ENCODE measurements at regions not wholly inside any gene's neighbourhood (a gene's known extent, or its start where the extent isn't known, plus 50 kb on each side); places are given as distances from the start of the nearest gene placed in this dataset.
"Not testable (repeated sequence)": the region's sequence is repeated elsewhere in the genome, so short reads cannot be mapped to it uniquely, and the experiment has no call there.

- peak; percentile 18 for DNase-seq
Observed at GRCh38 chr18:8882632-8883408, 177.5 kb downstream of the MTCL1 start.

- DNase-seq: no peak
Observed at GRCh38 chr18:8883409-8883668, 178.0 kb downstream of the MTCL1 start.

- DNase-seq: not testable (repeated sequence)
Observed at GRCh38 chr18:8887877-8888276, 182.5 kb downstream of the MTCL1 start.

- DNase-seq: no peak
Observed at GRCh38 chr18:8889489-8889888, 184.1 kb downstream of the MTCL1 start.

- DNase-seq: not testable (repeated sequence)
Observed at GRCh38 chr18:8890503-8890902, 185.1 kb downstream of the MTCL1 start.

- peak; percentile 38 for DNase-seq
Observed at GRCh38 chr18:8890957-8891464, 185.7 kb downstream of the MTCL1 start.

GRCh38 chr18:8893221-8893620 lies 187.9 kb downstream of the MTCL1 start:
- DNase-seq: no peak

- DNase-seq: no peak
Observed at GRCh38 chr18:8893628-8894231, 188.4 kb downstream of the MTCL1 start.

GRCh38 chr18:8894823-8895222 lies 189.5 kb downstream of the MTCL1 start:
- no peak for DNase-seq

- no peak for DNase-seq
Observed at GRCh38 chr18:8895341-8895740, 190.0 kb downstream of the MTCL1 start.

GRCh38 chr18:8895987-8896619 lies 190.7 kb downstream of the MTCL1 start:
- DNase-seq: peak; percentile 24

GRCh38 chr18:8899000-8899399 lies 193.6 kb downstream of the MTCL1 start:
- peak; percentile 33 for DNase-seq

- DNase-seq: no peak
Observed at GRCh38 chr18:8900552-8900951, 195.2 kb downstream of the MTCL1 start.

- DNase-seq: no peak
Observed at GRCh38 chr18:8901019-8901418, 195.7 kb downstream of the MTCL1 start.

GRCh38 chr18:8904316-8904715 lies 198.2 kb upstream of the NDUFV2 start:
- no peak for DNase-seq

GRCh38 chr18:8908792-8909510 lies 193.5 kb upstream of the NDUFV2 start:
- DNase-seq: no peak

GRCh38 chr18:8910186-8910822 lies 192.2 kb upstream of the NDUFV2 start:
- no peak for DNase-seq

GRCh38 chr18:8910843-8911242 lies 191.7 kb upstream of the NDUFV2 start:
- DNase-seq: no peak

- peak; percentile 37 for DNase-seq
Observed at GRCh38 chr18:8911408-8912340, 190.8 kb upstream of the NDUFV2 start.

GRCh38 chr18:8912348-8913326 lies 189.9 kb upstream of the NDUFV2 start:
- peak; percentile 87 for DNase-seq

Data from NCI-H2171 treated with DMSO at 0.1 percent for 48 hours (cell line).